MM.1S (cell line): ENCODE measurements at regions not wholly inside any gene's neighbourhood (a gene's known extent, or its start where the extent isn't known, plus 50 kb on each side); places are given as distances from the start of the nearest gene placed in this dataset.

Source experiments
- DNase-seq: peaks from one replicate; pipeline ENCODE4 v3.0.0-alpha.2; 2015
- H2AFZ ChIP-seq: fragments of 300-600 bp; sonication (generic); 2 replicates; pipeline ENCODE4 v1.6.0; 2016; ENCODE audit warnings: antibody characterized with exemption, low read length
- H3F3A ChIP-seq: fragments of 300-600 bp; sonication (generic); 2 replicates; pipeline ENCODE4 v1.6.1; 2016; ENCODE audit warnings: mild to moderate bottlenecking, antibody characterized with exemption, low read length, moderate library complexity, mixed read lengths; ENCODE audit not compliant: insufficient read depth
- H3K27ac ChIP-seq: fragments of 300-600 bp; sonication (generic); 2 replicates; pipeline ENCODE4 v1.5.1; 2016; ENCODE audit warnings: mild to moderate bottlenecking, low read length
- H3K27me3 ChIP-seq: fragments of 300-600 bp; sonication (generic); replicated peaks from 2 replicates; pipeline ENCODE4 v1.6.0; 2016; ENCODE audit warnings: low read length; ENCODE audit not compliant: insufficient read depth
- H3K36me3 ChIP-seq: fragments of 300-600 bp; sonication (generic); replicated peaks from 2 replicates; pipeline ENCODE4 v1.6.1; 2016; ENCODE audit warnings: mild to moderate bottlenecking, low read length, mixed read lengths; ENCODE audit not compliant: insufficient read depth
- H3K4me1 ChIP-seq: fragments of 300-600 bp; sonication (generic); 2 replicates; pipeline ENCODE4 v1.6.1; 2016; ENCODE audit warnings: low read length, mixed read lengths
- H3K4me2 ChIP-seq: fragments of 300-600 bp; sonication (generic); 2 replicates; pipeline ENCODE4 v1.6.0; 2016; ENCODE audit warnings: low read depth, low read length
- H3K4me3 ChIP-seq: fragments of 300-600 bp; sonication (generic); 2 replicates; pipeline ENCODE4 v1.5.1; 2016; ENCODE audit warnings: low read length, mixed read lengths
- H3K79me2 ChIP-seq: fragments of 300-600 bp; sonication (generic); 2 replicates; pipeline ENCODE4 v1.6.1; 2016; ENCODE audit warnings: mixed run types, low read length, mixed read lengths
- H3K9ac ChIP-seq: fragments of 300-600 bp; sonication (generic); 2 replicates; pipeline ENCODE4 v1.6.1; 2016; ENCODE audit warnings: low read length, mixed read lengths
- H3K9me2 ChIP-seq: fragments of 300-600 bp; sonication (generic); replicated peaks from 2 replicates; pipeline ENCODE4 v1.6.1; 2016; ENCODE audit warnings: mild to moderate bottlenecking, low read length, mixed read lengths; ENCODE audit not compliant: insufficient read depth
- H3K9me3 ChIP-seq: fragments of 300-600 bp; sonication (generic); replicated peaks from 2 replicates; pipeline ENCODE4 v1.6.1; 2016; ENCODE audit warnings: mild to moderate bottlenecking, low read length, mixed read lengths; ENCODE audit not compliant: insufficient read depth
- H4K20me1 ChIP-seq: fragments of 300-600 bp; sonication (generic); 2 replicates; pipeline ENCODE4 v1.6.1; 2016; ENCODE audit warnings: mild to moderate bottlenecking, low read length, moderate library complexity, mixed read lengths; ENCODE audit not compliant: insufficient read depth
- EZH2 ChIP-seq: fragments of 300-600 bp; sonication (generic); optimal IDR thresholded peaks from 2 replicates; pipeline ENCODE3; 2017; ENCODE audit warnings: low read depth, mild to moderate bottlenecking, antibody characterized with exemption, low read length, mixed read lengths
- EZH2phosphoT487 ChIP-seq: fragments of 300-600 bp; sonication (generic); IDR thresholded peaks from 2 replicates; pipeline ENCODE4 v1.6.1; 2018; ENCODE audit warnings: antibody characterized with exemption, low read length
- TF ChIP-seq, protein P1 (sequence below): fragments of 300-600 bp; sonication (generic); IDR thresholded peaks from 2 replicates; pipeline ENCODE4 v1.5.1; 2016; ENCODE audit warnings: antibody characterized with exemption, low read length, mixed read lengths

DNA sequence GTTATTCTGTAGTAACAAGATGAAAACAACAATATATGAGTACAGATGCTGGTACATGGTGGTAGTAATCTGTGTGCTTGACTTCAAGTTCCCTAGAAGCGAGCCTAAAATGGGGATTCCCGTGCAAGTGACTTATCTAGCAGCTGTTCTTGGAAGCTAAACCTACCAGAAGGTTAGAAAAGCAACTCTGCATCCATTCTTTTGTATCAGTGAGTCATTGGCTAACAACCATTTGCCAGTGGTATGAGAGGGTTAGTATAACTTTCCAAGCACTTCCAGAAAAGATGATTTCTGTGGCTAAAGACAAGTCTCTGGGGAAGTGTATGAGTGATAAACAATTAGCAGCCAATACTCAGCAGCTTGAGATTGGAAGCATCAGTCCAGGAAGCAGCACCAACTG, 787.7 kb upstream of the CDH6 start:
- no peak for DNase-seq
- Histone ChIP-seq H3K36me3 (no peaks in the 10 kb centered on the region), H3K79me2 (no peaks in the 10 kb centered on the region), H3K4me3 (no peak overlapping the region), H4K20me1 (no peaks in the 10 kb centered on the region), H3K4me2 (no peak overlapping the region), H3K27ac (no peak overlapping the region), H3K9me3 (no peaks in the 10 kb centered on the region), H2AFZ (no peak overlapping the region), H3F3A (no peaks in the 10 kb centered on the region), H3K27me3 (no peaks in the 10 kb centered on the region), H3K9me2 (no peaks in the 10 kb centered on the region), H3K4me1 (peaks cover 4% of the 10 kb centered on the region; the same call in 1 of the 2 replicates), H3K9ac (no peak overlapping the region)
- no peak for TF ChIP-seq EZH2
- TF ChIP-seq, protein P1, sequence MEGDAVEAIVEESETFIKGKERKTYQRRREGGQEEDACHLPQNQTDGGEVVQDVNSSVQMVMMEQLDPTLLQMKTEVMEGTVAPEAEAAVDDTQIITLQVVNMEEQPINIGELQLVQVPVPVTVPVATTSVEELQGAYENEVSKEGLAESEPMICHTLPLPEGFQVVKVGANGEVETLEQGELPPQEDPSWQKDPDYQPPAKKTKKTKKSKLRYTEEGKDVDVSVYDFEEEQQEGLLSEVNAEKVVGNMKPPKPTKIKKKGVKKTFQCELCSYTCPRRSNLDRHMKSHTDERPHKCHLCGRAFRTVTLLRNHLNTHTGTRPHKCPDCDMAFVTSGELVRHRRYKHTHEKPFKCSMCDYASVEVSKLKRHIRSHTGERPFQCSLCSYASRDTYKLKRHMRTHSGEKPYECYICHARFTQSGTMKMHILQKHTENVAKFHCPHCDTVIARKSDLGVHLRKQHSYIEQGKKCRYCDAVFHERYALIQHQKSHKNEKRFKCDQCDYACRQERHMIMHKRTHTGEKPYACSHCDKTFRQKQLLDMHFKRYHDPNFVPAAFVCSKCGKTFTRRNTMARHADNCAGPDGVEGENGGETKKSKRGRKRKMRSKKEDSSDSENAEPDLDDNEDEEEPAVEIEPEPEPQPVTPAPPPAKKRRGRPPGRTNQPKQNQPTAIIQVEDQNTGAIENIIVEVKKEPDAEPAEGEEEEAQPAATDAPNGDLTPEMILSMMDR, result no peak
- no peak for TF ChIP-seq EZH2phosphoT487

DNA sequence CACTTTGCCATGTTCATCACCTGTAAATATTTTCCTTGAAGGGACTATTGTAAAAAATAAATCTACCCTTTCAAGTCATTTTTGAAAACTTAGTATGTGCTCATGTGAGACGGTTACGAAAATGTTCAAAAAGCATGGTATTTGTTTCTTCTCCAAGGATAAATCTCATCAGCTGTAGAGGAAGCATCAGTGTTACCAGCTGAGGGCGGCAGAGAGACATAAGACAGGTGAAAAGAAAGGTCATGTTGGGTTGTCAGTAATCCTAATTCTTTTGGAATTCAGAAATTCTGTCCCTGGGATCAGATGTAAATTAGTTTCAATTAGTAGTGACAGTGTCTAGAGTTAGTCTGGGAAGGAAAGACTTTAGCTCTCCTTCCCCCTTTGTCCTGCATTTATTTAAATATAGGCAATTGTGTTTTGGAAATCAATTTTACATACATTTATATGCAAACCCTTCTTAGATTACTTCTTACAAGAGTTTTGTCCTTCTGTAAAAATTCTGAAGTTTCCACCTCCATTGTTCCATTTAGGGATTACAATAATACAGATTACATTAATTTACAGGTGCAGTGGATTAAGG, 791.9 kb upstream of the CDH6 start:
- Histone ChIP-seq H2AFZ (peak overlapping the region; percentile 33), H3K4me2 (peak overlapping the region; percentile 48), H3K79me2 (no peaks in the 10 kb centered on the region), H3K9ac (no peak overlapping the region), H3K4me1 (peaks cover 4% of the 10 kb centered on the region; the same call in 1 of the 2 replicates), H3K4me3 (peak overlapping the region; percentile 19; the same call in 1 of the 2 replicates), H3K36me3 (no peaks in the 10 kb centered on the region), H3F3A (no peaks in the 10 kb centered on the region), H3K9me2 (no peaks in the 10 kb centered on the region), H3K9me3 (no peaks in the 10 kb centered on the region), H3K27me3 (no peaks in the 10 kb centered on the region), H3K27ac (no peak overlapping the region), H4K20me1 (no peaks in the 10 kb centered on the region)
- peak; percentile 55 for DNase-seq
- TF ChIP-seq, protein P1, result peak; percentile 82
- no peak for TF ChIP-seq EZH2phosphoT487

DNA sequence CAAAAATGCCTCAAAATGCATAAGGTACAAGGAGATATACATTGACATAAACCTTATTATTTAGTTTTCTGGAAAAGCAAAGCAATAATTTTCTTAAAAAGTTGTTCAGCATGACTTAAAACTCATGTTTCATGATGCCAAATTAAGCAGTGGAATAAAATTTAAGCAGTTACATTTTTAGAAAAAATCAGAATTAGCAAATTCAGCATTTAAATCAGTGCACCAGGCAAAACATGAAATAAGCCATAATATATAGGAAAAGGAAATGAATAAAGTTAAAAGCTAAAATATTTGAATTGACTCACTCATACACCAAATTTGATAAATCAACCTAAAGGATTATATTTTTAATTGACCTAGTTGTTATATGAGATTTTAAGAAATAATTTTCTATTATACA, 795.1 kb upstream of the CDH6 start:
- Histone ChIP-seq H3K79me2 (no peaks in the 10 kb centered on the region), H2AFZ (no peak overlapping the region), H3K4me3 (no peak overlapping the region), H3F3A (no peaks in the 10 kb centered on the region), H3K9ac (no peak overlapping the region), H3K27ac (no peak overlapping the region), H3K27me3 (no peaks in the 10 kb centered on the region), H3K9me3 (no peaks in the 10 kb centered on the region), H4K20me1 (no peaks in the 10 kb centered on the region), H3K4me1 (peaks cover 4% of the 10 kb centered on the region; the same call in 1 of the 2 replicates), H3K4me2 (no peak overlapping the region), H3K9me2 (no peaks in the 10 kb centered on the region), H3K36me3 (no peaks in the 10 kb centered on the region)
- TF ChIP-seq EZH2, result no peak
- no peak for TF ChIP-seq EZH2phosphoT487
- TF ChIP-seq, protein P1, result no peak
- DNase-seq, result no peak
